ENCODE measurements at regions not wholly inside any gene's neighbourhood (a gene's known extent, or its start where the extent isn't known, plus 50 kb on each side); places are given as distances from the start of the nearest gene placed in this dataset.

DNA sequence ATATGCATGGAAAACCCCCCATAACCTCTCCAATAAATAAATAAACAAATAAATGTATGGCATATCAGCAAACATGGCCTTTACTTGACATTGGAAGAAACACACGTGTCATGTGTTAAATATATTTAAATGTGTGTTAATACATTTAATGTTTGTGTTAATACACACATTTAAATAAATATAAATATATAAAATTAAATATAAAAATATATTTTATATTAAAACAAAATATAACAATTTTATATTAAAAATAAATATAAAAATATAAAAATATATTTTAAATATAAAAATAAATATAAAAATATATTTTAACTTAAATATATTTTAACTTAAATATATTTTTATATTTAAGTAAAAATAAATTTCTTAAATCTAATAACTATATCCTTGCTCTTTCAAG is 187.6 kb upstream of the CXXC4 start:
- no peak for DNase-seq

DNA sequence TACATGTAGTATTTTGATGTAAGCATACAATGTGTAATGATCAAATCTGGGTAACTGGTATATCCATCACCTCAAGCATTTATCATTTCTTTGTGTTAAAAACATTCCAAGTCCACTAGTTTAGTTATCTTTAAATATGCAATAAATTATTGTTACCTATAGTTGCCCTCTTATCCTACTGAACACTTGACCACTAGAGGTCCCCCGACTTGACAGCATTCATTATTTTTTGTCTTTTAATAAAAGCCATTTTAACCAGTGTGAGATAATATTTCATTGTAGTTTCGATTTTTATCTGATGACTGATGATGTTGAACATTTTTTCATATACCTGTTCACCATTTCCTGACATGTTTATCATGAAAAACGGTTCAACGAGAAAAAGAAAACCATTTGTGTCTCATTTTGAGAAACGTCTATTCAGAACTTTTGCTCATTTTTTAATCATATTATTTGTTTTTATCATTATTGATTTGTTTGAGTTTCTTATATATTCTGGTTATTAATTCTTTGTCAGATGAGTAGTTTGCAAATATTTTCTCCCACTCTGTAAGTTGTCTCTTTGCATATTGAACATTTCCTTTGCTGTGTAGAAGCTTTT is 199.0 kb upstream of the CXXC4 start:
- DNase-seq, result no peak

DNA sequence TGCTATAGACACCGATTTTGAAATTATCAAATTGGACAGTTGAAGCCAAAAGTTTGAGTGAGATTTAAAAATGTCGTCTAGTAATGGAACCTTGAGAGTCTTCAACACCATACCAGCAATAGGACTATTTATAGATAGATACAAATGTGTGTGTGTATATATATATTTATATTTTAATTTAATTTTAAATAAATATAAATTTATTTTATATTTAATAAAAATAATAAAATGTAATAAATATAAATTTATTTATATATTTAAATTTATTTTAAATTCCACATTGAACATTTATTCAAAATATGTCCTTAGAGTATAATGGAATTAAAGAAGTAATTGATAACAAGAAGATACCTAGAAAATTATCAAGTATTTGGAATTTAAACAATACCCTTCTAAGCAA is 221.9 kb upstream of the CXXC4 start:
- no peak for DNase-seq

DNA sequence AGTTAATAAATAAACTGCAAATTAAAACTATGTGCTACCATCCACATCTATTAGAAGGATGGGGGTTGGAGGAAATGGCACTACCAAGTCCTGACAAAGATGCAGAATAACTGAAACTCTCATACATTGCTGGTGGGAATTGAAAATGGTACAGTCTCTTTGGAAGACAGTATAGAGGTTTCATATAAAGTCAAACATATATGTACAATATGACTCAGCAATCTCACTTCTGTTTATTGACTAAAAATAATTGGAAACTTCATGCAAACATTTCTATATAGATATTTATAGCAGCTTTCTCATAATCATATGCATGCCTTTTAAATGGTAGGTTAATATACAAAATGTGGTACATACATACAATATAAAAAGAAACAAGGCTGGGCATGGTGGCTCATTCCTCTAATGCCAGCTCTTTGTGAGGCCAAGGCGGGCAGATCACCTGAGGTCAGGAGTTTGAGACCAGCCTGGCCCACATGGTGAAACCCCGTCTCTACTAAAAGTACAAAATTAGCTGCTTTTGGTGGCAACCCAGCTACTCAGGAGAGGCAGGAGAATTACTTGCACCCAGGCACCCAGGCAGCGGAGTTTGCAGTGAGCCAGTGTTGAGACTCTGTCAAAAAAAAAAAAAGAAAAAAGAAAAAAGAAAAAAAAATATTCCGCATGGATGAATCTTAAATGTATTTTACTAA is 225.0 kb upstream of the CXXC4 start:
- no peak for DNase-seq

DNA sequence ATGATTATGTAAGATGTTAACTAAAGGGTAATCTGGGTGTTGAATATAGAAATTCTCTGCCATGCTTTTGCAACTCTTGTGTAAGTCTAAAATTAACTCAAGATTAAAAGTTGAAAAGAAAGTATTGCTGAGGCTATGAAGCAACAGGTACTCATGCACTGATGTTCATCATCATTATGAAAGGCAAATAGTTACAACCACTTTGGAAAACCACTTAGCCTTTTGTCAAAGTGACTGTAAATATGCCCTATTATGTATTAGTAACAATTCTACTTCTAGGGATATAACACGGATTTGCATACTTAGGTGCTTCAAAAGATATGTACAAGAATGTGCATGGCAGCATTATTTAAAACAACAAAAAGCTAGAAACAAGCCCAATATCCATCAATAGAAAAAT is 227.8 kb upstream of the CXXC4 start:
- no peak for DNase-seq

DNA sequence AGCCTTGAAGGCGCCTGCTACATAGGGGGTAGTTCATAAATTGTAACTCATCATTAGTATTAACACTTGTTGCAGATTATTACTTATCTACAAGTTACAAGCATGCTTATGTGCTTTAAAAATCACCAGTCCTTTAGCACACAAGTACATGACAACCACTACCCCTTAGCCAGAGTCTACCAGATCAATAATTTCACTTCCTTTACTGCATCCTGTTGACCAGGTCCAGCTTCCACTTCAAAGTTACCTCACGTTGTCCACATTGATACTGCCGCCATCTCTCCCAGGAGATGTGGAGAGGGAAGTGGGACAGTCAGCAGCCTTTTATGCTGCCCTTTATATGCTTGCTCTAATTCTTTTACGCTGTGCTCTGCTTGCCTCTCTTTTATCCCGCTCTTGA is 231.3 kb upstream of the CXXC4 start:
- DNase-seq, result no peak

DNA sequence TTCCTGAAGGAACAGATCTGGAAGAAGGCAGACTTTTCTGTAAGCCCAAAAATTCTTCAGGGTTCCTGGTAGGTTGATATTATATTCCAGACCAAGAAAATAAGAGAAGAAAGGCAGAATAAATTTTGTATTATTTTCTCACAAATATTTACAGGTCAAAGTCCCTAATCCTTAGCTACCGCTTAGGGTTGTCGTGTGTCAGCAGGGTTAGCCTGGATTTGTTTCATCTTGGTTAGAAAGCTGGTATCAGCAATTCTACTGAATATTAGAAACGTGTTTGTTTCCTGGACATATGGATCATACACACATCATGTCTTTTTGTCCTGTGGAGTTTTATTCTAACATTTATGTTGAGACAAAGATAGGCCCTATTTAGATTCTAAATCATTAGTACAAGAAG is 232.9 kb upstream of the CXXC4 start:
- DNase-seq, result no peak

DNA sequence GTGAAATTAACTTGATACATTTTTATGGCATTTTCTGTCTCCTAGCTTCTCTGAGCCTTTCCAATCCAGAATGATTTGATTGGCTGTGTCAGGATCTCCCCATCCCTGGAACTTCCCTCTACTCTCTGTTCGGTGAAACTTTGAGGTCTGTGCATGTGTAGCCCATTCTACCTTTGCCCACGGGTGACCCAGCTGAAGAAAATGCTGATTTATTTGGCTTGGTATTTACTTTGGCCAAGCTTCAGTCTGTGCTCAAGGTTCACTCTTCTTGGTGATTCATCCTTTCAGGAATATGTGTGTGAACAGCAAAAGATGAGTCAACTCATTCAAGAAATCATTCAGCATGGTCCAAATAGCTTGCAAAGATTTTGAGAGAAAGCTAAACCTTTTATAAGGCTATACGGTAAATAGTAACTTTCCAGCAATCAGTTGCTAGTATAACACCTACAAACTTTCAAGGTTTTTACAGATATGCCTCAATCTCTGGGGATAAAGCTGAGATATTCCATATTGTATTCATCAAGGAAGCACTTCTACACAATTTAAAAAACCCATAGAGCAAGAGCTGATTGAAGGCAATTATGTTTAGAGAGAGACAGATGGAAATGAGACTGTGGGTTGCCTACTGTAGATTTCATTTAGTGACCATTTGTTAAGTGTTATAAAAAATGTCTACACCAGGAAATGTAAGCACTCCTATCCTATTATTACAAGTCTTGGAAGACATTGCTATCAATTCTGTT is 233.9 kb upstream of the CXXC4 start:
- DNase-seq, result no peak

DNA sequence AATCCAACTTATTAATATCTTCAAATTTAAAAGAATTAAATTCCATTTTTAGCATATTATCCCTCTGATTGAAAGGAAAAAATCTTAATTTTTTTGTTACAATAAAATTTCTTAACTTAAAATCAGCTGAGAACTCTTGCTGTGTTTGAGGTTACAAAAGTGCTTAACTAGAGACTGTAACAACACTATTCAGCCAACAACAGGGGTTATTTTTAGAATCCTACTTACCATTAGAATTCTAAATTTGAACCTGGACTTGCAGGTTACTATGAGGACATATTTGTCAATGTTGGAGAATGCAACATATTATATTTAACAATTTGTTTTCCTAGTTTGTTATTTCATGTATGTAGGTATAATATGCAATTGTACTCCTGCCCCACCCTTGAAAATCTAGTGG is 238.1 kb upstream of the CXXC4 start:
- no peak for DNase-seq

DNA sequence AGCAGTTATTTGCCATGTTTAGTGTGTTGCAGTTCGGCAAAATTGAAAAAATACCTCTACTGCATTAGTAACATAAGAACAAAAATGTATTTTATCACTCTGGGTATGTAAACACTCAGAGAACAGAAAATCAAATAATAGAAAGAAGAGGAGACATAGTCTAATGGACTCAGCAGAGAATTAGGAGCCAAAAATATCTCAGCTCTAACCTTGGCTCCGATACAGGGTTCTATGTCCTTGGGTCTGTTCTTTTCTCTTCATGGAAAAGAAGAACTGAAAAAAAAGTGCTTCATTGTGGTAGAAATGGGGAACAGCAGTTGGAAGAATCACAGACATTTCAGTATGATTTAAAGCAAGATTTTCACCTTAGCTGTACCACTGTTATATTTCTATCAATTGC is 240.5 kb upstream of the CXXC4 start:
- no peak for DNase-seq

DNA sequence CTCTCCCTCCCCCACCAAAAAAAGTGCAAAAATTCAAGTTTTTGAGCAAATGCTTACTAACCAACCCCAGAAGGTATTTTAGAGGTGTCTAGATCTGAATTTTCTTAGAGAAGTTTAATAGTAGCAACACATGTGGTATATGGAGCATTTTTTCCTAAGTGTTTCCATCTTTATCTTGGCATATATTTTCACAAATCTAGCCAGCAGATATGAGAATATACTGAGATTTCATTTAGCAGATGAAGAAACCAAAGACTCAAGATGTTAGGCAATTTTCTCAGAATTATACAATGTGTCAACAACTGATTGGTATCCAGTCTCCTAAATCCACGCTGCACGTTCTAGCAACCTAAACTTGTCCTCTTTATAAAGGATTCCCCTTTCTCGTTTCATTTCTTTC is 245.5 kb upstream of the CXXC4 start:
- DNase-seq, result no peak

DNA sequence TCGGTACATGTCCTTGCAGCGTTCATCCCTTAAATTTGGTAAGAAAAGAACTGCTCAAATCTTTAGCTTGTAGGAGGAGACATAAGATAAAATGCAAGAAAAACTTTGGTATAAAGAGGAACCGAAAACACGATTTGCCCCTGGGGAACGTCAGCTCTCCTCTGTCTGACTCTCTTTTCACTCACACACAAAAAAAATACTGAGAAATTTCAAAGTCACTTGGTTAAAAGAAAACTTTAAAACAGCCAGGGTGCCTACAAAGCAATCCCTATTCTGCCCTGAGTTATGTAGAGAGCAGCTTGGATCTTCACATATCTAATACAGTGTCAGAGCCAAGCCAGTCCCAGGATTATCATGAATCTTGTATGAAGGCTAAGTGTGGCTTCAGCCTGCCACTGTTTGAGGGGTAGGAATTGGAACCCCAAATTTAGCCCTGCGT is 248.5 kb upstream of the CXXC4 start:
- DNase-seq, result no peak

DNA sequence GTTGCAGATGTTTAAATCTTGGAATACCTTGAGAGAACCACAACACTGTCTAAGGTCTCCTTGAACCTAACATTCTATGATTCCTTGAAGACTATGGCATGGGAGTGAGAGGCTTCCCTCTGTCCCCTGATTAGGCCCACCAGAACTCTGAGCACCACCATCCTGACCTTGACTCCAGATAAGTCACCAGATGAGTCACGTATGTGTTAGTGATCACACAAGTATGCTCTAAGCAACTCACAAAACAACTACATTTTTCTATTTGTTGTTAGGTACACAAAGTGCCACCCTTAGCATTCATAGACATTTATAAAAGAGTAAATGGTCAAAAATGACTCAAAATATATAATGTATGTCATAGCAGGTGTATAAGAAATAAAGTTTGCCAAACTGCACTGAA is 252.9 kb upstream of the CXXC4 start:
- no peak for DNase-seq

DNA sequence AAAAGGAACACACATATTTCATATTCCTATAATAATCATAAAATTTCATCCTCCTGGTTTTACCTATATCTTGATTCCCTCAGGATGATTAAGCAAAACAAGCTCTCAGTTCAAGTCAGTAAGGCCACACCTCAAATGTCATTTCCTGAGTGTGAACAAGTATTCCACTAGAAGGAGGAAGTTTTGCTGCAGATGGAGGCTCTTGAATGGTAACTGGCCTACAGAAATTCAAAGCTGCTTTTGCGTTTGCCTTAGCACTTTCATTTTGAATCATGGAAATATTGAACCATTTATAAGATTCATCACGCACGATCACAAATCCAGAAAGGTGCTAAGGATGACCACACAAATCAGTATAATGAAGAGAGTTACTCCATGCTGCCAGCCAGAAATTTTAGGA is 254.4 kb upstream of the CXXC4 start:
- no peak for DNase-seq

DNA sequence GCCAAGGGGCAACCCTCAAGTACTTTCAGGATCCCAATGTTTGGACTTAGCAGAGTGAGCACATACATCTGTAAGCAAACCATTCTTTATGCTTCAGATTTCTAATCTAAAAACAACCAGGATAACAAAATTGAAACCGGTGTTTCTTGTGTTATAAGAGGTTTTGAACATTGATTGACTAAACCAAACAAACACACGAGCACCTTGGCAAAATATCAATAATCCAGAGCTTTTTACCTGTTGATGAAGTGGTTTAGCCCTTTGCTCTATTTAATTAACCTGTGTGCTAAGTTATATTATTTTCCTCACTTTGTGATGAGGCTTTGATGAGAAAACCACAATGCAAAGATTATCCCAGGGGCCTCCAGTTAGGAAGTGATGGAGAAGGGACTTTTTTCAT is 255.3 kb upstream of the CXXC4 start:
- DNase-seq, result no peak

DNA sequence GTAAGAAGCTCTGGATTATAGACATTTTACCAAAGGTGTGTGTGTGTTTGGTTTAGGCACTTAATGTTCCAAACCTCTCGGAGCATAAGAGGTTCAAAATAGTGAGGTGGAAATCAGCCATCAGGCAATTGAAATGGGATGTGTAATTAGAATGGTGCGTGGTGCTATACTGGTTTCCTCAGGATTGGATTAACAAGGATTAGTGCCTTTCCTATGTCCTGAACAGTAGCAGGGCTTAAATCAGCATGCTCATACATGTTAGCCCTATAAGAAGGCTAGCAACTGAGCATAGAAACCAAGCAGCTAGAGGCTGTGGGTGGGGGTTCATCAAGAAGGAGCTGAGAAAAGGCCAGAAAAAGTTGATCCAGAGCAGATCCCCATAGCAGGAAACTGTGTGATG is 256.8 kb upstream of the CXXC4 start:
- no peak for DNase-seq

DNA sequence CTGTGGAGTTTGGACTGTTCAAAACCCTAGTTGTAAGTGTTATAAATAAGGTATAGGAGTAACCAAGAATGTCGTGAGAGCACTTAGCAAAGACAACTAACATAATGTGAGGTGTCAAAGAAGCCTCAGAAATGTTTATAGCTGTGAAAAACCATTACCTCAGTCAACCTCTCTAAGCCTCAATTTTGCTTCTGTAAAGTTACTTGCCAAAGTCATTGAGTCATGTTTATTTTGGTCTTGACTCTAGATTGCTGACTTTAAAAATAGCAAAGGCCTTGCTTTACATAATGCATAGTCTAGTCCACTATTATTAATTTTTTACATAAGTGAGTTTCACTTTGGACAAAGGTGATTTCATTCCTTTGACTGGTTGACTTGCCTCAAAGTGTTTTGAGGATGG is 257.6 kb upstream of the CXXC4 start:
- no peak for DNase-seq

DNA sequence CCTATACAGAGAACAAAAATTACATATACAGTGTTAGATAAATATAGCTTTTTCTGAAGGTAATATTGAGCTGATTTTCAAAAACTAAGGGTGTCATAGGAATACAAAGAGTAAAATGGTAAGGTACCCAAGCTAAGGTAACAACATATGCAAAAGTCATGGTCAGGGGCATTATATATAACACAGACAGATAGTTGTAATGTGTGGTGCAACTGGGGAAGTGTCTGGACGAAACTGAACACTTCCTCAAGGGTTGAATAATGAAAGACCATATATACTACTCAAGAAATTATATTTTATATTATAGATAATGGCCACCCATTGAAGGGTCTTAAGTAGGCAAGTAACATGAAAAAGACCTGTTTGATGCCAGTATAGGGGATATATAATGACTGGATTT is 262.1 kb upstream of the CXXC4 start:
- no peak for DNase-seq

DNA sequence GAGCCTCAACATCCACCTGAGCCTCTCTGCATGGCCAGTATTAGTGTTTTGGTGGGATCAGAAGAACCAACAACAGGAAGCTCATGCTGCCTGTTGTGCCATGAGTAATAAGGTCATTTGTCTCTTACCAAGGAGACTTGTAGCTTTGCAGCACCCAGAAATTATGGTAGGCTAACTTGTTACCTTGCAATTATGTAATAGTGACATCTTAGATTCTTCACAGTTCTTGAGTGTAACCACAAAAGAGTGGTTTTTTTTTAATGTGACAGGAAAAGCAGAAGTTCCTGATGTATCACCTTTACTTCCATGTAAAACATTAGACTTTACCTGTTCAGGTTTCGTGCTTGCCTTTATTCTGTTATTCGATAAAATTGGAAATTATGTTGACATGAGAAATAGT is 263.9 kb upstream of the CXXC4 start:
- no peak for DNase-seq

DNA sequence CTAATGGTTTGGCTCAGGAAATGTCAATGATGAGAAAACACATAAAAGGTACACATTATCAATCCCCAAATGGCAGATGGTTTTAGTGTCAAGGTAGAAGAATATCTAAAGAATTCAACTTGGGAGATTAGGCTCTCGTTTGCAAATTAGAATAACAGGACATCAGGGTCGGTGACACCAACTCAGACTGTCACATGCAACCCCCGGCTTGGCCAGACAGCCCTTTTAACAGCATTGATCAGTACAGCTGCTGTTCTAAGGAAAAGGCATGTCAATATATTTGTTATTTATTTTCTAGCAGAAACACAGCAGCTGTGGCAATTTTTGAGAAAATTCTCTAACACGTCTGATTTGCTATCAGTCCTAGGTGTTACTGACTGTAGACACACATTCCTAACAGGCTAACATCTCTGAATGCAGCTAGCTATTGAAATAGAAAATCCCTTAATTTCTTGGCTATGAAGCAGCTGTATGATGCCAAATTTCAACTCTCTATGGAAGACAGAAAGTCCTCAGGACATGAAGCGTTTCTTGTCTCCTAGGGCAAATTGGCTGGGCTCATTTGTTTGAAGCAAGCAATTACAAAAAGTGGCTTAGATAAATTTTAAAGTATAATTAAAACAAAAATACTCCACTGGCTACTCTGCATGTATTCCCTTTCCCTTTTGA is 269.0 kb upstream of the CXXC4 start:
- DNase-seq, result no peak

DNA sequence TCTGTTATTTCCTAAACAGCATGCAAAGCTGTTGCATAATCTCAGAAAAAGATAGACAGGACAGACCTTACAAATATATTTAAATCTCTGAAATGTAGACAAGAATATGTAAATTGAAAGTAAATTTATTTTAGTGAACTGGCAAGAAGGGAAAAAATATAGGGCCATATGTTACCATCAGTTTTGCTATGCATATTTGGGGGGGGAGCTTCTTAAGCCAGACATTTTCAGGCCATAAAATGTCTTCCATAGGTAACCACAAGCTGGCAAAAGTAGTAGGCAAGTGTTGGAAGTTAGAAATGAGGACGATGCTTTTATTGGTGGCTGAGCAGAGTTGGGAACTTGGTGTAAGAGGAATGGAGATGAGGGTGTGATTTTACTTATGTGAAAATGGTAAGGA is 272.0 kb upstream of the CXXC4 start:
- DNase-seq, result no peak

DNA sequence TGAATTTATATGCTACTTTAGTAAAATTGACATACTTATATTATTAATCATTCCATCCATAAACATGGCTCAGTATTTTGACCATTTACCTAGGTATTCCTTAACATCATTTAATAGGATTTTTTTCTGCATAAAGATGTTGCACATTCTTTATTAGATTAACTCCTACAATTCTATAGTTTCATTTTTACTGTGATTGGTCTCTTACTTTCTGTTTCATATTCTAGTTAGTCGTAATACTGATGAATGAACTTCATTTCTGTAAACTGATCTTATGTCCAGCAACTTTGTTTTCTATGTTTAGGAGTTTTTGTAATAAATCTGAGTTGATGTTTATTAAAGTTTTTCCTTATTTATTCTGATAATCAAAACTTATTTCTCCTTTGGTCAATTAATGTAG is 278.2 kb upstream of the CXXC4 start:
- DNase-seq, result no peak

DNA sequence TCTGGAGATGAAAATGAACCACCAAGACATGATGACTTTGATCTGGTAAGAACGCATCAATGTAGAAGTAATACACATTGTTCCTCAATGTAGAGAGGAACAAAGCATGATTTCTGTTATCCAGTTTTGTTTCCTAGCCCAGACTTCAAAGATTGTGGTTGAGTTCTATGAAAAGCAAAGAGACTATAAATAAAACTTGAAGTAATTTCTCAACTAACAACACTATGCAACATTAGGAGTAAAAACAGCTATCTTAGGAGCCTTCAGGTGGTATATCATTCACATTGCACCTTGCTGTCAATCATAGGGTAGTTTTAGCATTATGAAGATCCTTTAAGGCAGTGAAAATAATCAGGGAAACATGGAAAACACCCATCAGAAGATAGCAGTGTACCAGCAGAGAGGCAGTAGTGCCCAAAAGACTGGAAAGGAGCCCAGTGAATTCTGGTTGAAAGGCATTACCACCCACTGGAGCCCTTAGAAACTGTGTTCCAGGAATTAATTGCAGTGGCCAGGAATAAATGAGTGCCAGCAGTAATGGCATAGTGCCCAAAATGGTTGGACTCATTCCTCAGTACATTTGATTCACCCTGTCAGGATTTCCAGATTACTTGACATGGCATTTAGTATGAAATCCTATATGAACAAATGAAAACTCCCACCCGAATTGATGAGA is 300.7 kb upstream of the CXXC4 start:
- DNase-seq, result no peak
